ENCODE measurements at regions not wholly inside any gene's neighbourhood (a gene's known extent, or its start where the extent isn't known, plus 50 kb on each side); places are given as distances from the start of the nearest gene placed in this dataset.
"Not testable (repeated sequence)": the region's sequence is repeated elsewhere in the genome, so short reads cannot be mapped to it uniquely, and the experiment has no call there.

GRCh38 chrX:127439676-127440075, 612.5 kb downstream of the ACTRT1 start:
- no peak for DNase-seq

- DNase-seq: no peak
These were observed 586.4 kb downstream of the PRR32 start for GRCh38 chrX:127405946-127406345.

- DNase-seq: no peak
These were observed 584.6 kb downstream of the PRR32 start for GRCh38 chrX:127404161-127404560.

- not testable (repeated sequence) for DNase-seq
These were observed 580.7 kb downstream of the PRR32 start for GRCh38 chrX:127400231-127400630.

- DNase-seq: no peak
These were observed 570.8 kb downstream of the PRR32 start for GRCh38 chrX:127390316-127390715.

GRCh38 chrX:127389900-127390299, 570.4 kb downstream of the PRR32 start:
- no peak for DNase-seq

Data from NCI-H510A (cell line).